WI38 (cell line): ENCODE measurements at regions not wholly inside any gene's neighbourhood (a gene's known extent, or its start where the extent isn't known, plus 50 kb on each side); places are given as distances from the start of the nearest gene placed in this dataset.

ENCODE experiments used
- H3K4me3 ChIP-seq: 2 replicates; pipeline ENCODE4 v1.5.1; 2011; ENCODE audit warnings: low read depth, mild to moderate bottlenecking, control low read depth, low read length
- TF ChIP-seq, protein P1 (sequence below): IDR thresholded peaks from 2 replicates; pipeline ENCODE4 v1.5.1; 2012; ENCODE audit warnings: low read depth, mild to moderate bottlenecking, control low read depth, low read length

DNA sequence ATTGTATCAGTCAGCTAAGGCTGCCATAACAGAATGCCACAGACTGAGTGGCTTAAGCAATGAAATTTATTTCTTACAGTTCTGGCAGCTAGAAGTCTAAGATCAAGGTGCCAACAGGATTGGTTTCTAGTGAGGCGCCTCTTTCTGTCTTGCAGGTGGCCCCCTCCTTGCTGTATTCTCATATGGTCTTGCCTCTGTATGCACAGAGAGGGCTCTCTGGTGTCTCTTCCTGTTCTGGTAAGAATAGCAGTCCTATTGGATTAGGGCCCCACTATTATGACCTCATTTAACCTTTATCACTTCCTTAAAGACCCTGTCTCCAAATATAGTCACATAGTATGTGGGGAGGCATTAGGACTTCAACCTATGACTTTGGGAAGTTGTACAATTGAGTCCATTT lies 253.9 kb downstream of the EDEM1 start:
- H3K4me3 ChIP-seq, result no peak overlapping the region
- TF ChIP-seq, protein P1, sequence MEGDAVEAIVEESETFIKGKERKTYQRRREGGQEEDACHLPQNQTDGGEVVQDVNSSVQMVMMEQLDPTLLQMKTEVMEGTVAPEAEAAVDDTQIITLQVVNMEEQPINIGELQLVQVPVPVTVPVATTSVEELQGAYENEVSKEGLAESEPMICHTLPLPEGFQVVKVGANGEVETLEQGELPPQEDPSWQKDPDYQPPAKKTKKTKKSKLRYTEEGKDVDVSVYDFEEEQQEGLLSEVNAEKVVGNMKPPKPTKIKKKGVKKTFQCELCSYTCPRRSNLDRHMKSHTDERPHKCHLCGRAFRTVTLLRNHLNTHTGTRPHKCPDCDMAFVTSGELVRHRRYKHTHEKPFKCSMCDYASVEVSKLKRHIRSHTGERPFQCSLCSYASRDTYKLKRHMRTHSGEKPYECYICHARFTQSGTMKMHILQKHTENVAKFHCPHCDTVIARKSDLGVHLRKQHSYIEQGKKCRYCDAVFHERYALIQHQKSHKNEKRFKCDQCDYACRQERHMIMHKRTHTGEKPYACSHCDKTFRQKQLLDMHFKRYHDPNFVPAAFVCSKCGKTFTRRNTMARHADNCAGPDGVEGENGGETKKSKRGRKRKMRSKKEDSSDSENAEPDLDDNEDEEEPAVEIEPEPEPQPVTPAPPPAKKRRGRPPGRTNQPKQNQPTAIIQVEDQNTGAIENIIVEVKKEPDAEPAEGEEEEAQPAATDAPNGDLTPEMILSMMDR, result no peak

- H3K4me3 ChIP-seq, result no peak overlapping the region
- TF ChIP-seq, protein P1, result no peak
Observed at GRCh38 chr3:5442106-5442785, 254.7 kb downstream of the EDEM1 start.

DNA sequence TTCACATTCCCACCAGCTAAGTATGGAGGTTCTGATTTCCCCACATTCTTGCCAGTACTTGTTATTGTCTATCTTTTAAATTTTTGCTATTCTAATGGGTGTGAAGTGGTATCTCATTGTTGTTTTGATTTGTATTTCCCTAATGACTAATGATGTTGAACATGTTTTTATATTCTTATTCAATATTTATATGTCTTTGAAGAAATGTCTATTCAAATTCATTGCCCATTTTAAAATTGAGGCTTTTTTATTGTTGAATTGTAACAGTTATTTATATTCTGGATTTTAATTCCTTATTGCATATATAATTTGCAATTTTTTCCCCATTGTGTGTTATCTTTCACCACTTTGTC lies 255.3 kb downstream of the EDEM1 start:
- TF ChIP-seq, protein P1, result no peak
- H3K4me3 ChIP-seq, result no peak overlapping the region

DNA sequence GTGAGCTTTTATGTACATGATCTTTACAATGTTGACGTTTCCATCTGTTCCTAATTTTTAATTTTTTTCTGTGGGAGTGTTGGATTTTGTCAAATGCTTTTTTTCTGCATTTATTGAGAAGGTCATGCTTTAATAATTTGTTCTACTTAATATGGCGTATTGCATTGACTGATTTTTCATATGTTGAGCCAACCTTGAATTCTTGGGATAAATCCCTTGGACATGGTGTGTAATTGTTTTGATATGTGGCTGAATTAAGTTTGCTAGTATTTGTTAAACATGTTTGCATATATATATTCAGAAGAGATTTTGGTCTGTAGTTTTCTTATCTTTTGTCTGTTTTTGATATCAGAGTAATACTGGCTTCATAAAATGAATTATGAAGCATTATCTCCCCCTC lies 256.7 kb downstream of the EDEM1 start:
- TF ChIP-seq, protein P1, result no peak
- H3K4me3 ChIP-seq, result no peak overlapping the region

- TF ChIP-seq, protein P1, result no peak
- H3K4me3 ChIP-seq, result no peak overlapping the region
Observed at GRCh38 chr3:5445676-5446201, 258.2 kb downstream of the EDEM1 start.

DNA sequence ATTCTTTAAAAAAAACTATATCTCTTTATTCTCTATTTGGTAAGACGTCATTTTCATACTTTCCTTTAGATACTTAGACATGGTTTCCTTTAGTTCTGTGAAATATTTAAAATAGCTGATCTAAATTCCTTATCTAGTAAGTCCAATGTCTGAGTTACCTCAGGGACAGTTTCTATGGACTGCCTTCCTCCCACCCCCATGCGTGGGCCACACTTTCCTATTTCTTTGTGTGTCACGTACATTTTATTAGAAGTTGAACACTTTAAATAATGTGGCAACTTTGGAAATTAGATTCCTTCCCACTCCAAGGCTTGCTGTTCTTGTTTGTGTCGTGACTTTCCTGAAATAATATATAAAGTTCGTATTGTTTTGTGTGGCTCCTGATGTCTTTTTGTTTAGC lies 260.7 kb downstream of the EDEM1 start:
- TF ChIP-seq, protein P1, result no peak

GRCh38 chr3:5448816-5449215 lies 261.3 kb downstream of the EDEM1 start:
- TF ChIP-seq, protein P1, result no peak
- H3K4me3 ChIP-seq, result no peak overlapping the region

More for the DNA sequence above, 260.7 kb downstream of the EDEM1 start:
- no peak overlapping the region for H3K4me3 ChIP-seq
